Mesenchymal stem cell (in vitro differentiated cells and primary cell): ENCODE measurements at regions not wholly inside any gene's neighbourhood (a gene's known extent, or its start where the extent isn't known, plus 50 kb on each side); places are given as distances from the start of the nearest gene placed in this dataset.

Experiments
- DNase-seq: peaks from one replicate; pipeline ENCODE4 v3.0.0-alpha.2; 2013
- H2AFZ ChIP-seq: one replicate; pipeline ENCODE4 v1.6.1; 2013; ENCODE audit warnings: low read depth, mild to moderate bottlenecking, control low read depth, inconsistent platforms, low read length, moderate library complexity
- H2AK5ac ChIP-seq: 2 replicates; pipeline ENCODE4 v1.6.1; 2013; ENCODE audit warnings: low read length, moderate library complexity, mild to moderate bottlenecking, inconsistent platforms; ENCODE audit not compliant: severe bottlenecking
- H2BK120ac ChIP-seq: one replicate; pipeline ENCODE4 v1.6.1; 2013; ENCODE audit warnings: low read depth, mild to moderate bottlenecking, inconsistent platforms, low read length, moderate library complexity
- H2BK12ac ChIP-seq, 2 experiments: one replicate each; pipeline ENCODE4 v1.6.1; 2013; ENCODE audit warnings: inconsistent platforms in 2 of 2, low read length in 2 of 2, mild to moderate bottlenecking in 2 of 2, moderate library complexity in 2 of 2, control low read depth in 1 of 2
- H2BK15ac ChIP-seq: one replicate; pipeline ENCODE4 v1.6.1; 2013; ENCODE audit warnings: mild to moderate bottlenecking, low read depth, inconsistent platforms; ENCODE audit not compliant: poor library complexity, severe bottlenecking
- H2BK5ac ChIP-seq: 2 replicates; pipeline ENCODE4 v1.6.1; 2013; ENCODE audit warnings: low read depth, mild to moderate bottlenecking, low read length, control low read depth, inconsistent platforms; ENCODE audit not compliant: poor library complexity, severe bottlenecking
- H3K14ac ChIP-seq, 2 experiments: one replicate each; pipeline ENCODE4 v1.6.1; 2013; ENCODE audit warnings: inconsistent platforms in 2 of 2, low read length in 2 of 2, control low read depth in 1 of 2, mild to moderate bottlenecking in 1 of 2, moderate library complexity in 1 of 2
- H3K18ac ChIP-seq, 2 experiments: one replicate each; pipeline ENCODE4 v1.6.1; 2013; ENCODE audit warnings: inconsistent platforms in 2 of 2, low read length in 2 of 2, control low read depth in 1 of 2, low read depth in 1 of 2, mild to moderate bottlenecking in 1 of 2
- H3K23ac ChIP-seq, 2 experiments: one replicate each; pipeline ENCODE4 v1.6.1; 2013; ENCODE audit warnings: inconsistent platforms in 2 of 2, low read length in 2 of 2, mild to moderate bottlenecking in 2 of 2, moderate library complexity in 2 of 2, control low read depth in 1 of 2
- H3K27ac ChIP-seq: 2 replicates; pipeline ENCODE4 v1.5.1; 2013; ENCODE audit warnings: mild to moderate bottlenecking, moderate library complexity, low read length, control low read depth, inconsistent platforms; ENCODE audit not compliant: poor library complexity, severe bottlenecking
- H3K27me3 ChIP-seq, 2 experiments: 2 replicates each; pipeline versions ENCODE4 v1.6.1 to v1.7.0; 2013; ENCODE audit warnings: low read length in 2 of 2, mild to moderate bottlenecking in 2 of 2, moderate library complexity in 2 of 2, control low read depth in 1 of 2, inconsistent platforms in 1 of 2; ENCODE audit not compliant: control insufficient read depth in 1 of 2, insufficient read depth in 1 of 2
- H3K36me3 ChIP-seq, 2 experiments: 2 replicates each; pipeline versions ENCODE4 v1.6.1 to v1.7.0; 2013; ENCODE audit warnings: low read length in 2 of 2, control low read depth in 1 of 2, inconsistent platforms in 1 of 2, low read depth in 1 of 2, mild to moderate bottlenecking in 1 of 2; ENCODE audit not compliant: insufficient read depth in 2 of 2, control insufficient read depth in 1 of 2
- H3K4ac ChIP-seq, 2 experiments: one replicate each; pipeline ENCODE4 v1.6.1; 2013; ENCODE audit warnings: inconsistent platforms in 2 of 2, low read length in 2 of 2, mild to moderate bottlenecking in 2 of 2, moderate library complexity in 2 of 2, control low read depth in 1 of 2, low read depth in 1 of 2
- H3K4me1 ChIP-seq: 2 replicates; pipeline ENCODE4 v1.6.1; 2013; ENCODE audit warnings: low read depth, low read length, control low read depth; ENCODE audit not compliant: control insufficient read depth, insufficient read depth
- H3K4me2 ChIP-seq: 2 replicates; pipeline ENCODE4 v1.6.1; 2013; ENCODE audit warnings: low read length, mild to moderate bottlenecking, inconsistent platforms; ENCODE audit not compliant: poor library complexity, severe bottlenecking
- H3K4me3 ChIP-seq, 2 experiments: 2 replicates each; pipeline versions ENCODE4 v1.5.1 to v1.7.0; 2013; ENCODE audit warnings: low read length in 2 of 2, mild to moderate bottlenecking in 2 of 2, control low read depth in 1 of 2, low read depth in 1 of 2; ENCODE audit not compliant: insufficient read depth in 1 of 2
- H3K79me1 ChIP-seq: replicated peaks from 2 replicates; pipeline ENCODE4 v1.6.1; 2013; ENCODE audit warnings: mild to moderate bottlenecking, control low read depth, low read length, inconsistent platforms; ENCODE audit not compliant: poor library complexity, severe bottlenecking
- H3K9ac ChIP-seq: 2 replicates; pipeline ENCODE4 v1.7.0; 2013; ENCODE audit warnings: mild to moderate bottlenecking, low read length, moderate library complexity
- H3K9me3 ChIP-seq: 2 replicates; pipeline ENCODE4 v1.7.0; 2013; ENCODE audit warnings: mild to moderate bottlenecking, low read length; ENCODE audit not compliant: control insufficient read depth
- H4K8ac ChIP-seq: one replicate; pipeline ENCODE4 v1.6.1; 2013; ENCODE audit warnings: inconsistent platforms, mild to moderate bottlenecking, low read length, moderate library complexity
- H4K91ac ChIP-seq: one replicate; pipeline ENCODE4 v1.6.1; 2013; ENCODE audit warnings: mild to moderate bottlenecking, low read length, inconsistent platforms
- WGBS: methylation state at CpG from one replicate; pipeline ENCODE4 v1.1.7; 2013; ENCODE audit warnings: mixed read lengths; 5-methylcytosine and 5-hydroxymethylcytosine counted together

- Histone ChIP-seq H3K27me3 (no peaks in the 10 kb centered on the region), H3K14ac (no peak overlapping the region), H4K91ac (no peak overlapping the region), H3K23ac (no peak overlapping the region), H2BK5ac (no peak overlapping the region), H2AK5ac (no peak overlapping the region), H2AFZ (no peak overlapping the region), H3K79me1 (no peaks in the 10 kb centered on the region), H4K8ac (no peak overlapping the region), H3K27ac (no peak overlapping the region), H3K36me3 (no peaks in the 10 kb centered on the region), H3K4ac (no peak overlapping the region), H3K9ac (no peak overlapping the region), H3K4me1 (no peaks in the 10 kb centered on the region), H3K9me3 (no peaks in the 10 kb centered on the region), H2BK120ac (no peak overlapping the region), H3K4me3 (no peak overlapping the region), H3K4me2 (no peak overlapping the region), H2BK15ac (no peak overlapping the region), H3K18ac (no peak overlapping the region), H2BK12ac (no peak overlapping the region)
- DNase-seq: no peak
- WGBS: 100% methylated on average over 1 of the region's 1 CpG
These were observed 986.9 kb downstream of the CDH18 start for GRCh38 chr5:19001054-19001453.

- WGBS: 47% methylated on average over 1 of the region's 2 CpGs
- no peaks in the 10 kb centered on the region for H3K79me1 ChIP-seq
- H3K4me3 ChIP-seq: no peak overlapping the region
- no peak overlapping the region for H2BK15ac ChIP-seq
- H3K36me3 ChIP-seq: no peaks in the 10 kb centered on the region
- DNase-seq: no peak
- H3K14ac ChIP-seq: no peak overlapping the region
- no peak overlapping the region for H2BK120ac ChIP-seq
- no peak overlapping the region for H2BK5ac ChIP-seq
- no peak overlapping the region for H4K8ac ChIP-seq
- H3K27ac ChIP-seq: no peak overlapping the region
- no peak overlapping the region for H3K23ac ChIP-seq
- no peaks in the 10 kb centered on the region for H3K4me1 ChIP-seq
- H3K4me2 ChIP-seq: no peak overlapping the region
- H3K9ac ChIP-seq: no peak overlapping the region
- H2AFZ ChIP-seq: no peak overlapping the region
- no peaks in the 10 kb centered on the region for H3K9me3 ChIP-seq
- no peak overlapping the region for H3K4ac ChIP-seq
- H3K18ac ChIP-seq: no peak overlapping the region
- H3K27me3 ChIP-seq: no peaks in the 10 kb centered on the region
- H4K91ac ChIP-seq: no peak overlapping the region
- H2BK12ac ChIP-seq: no peak overlapping the region
- no peak overlapping the region for H2AK5ac ChIP-seq
These were observed 986.5 kb downstream of the CDH18 start for GRCh38 chr5:19001539-19001938.

- Histone ChIP-seq H3K36me3 (no peaks in the 10 kb centered on the region), H2BK5ac (no peak overlapping the region), H4K91ac (no peak overlapping the region), H3K27me3 (no peaks in the 10 kb centered on the region), H2AK5ac (no peak overlapping the region), H2BK120ac (no peak overlapping the region), H3K23ac (no peak overlapping the region), H3K9ac (no peak overlapping the region), H3K4me2 (no peak overlapping the region), H3K9me3 (no peaks in the 10 kb centered on the region), H3K18ac (no peak overlapping the region), H3K4me1 (no peaks in the 10 kb centered on the region), H2BK12ac (no peak overlapping the region), H2AFZ (no peak overlapping the region), H2BK15ac (no peak overlapping the region), H4K8ac (no peak overlapping the region), H3K27ac (no peak overlapping the region), H3K79me1 (no peaks in the 10 kb centered on the region), H3K14ac (no peak overlapping the region), H3K4me3 (no peak overlapping the region), H3K4ac (no peak overlapping the region)
- 20% methylated on average over 1 of the region's 1 CpG for WGBS
- DNase-seq: no peak
These were observed 985.9 kb downstream of the CDH18 start for GRCh38 chr5:19002111-19002510.

GRCh38 chr5:19018822-19019221 lies 969.2 kb downstream of the CDH18 start:
- H3K4me1 ChIP-seq: no peaks in the 10 kb centered on the region
- WGBS: 31% methylated on average over 4 of the region's 5 CpGs
- no peak overlapping the region for H3K23ac ChIP-seq
- H2BK120ac ChIP-seq: no peak overlapping the region
- H3K18ac ChIP-seq: no peak overlapping the region
- H2AK5ac ChIP-seq: no peak overlapping the region
- H3K9me3 ChIP-seq: peaks cover 9% of the 10 kb centered on the region
- H2BK5ac ChIP-seq: no peak overlapping the region
- H3K27me3 ChIP-seq: no peaks in the 10 kb centered on the region
- no peak overlapping the region for H3K4me2 ChIP-seq
- no peaks in the 10 kb centered on the region for H3K79me1 ChIP-seq
- no peak overlapping the region for H2AFZ ChIP-seq
- H3K4me3 ChIP-seq: no peak overlapping the region
- H4K91ac ChIP-seq: no peak overlapping the region
- H3K36me3 ChIP-seq: no peaks in the 10 kb centered on the region
- no peak overlapping the region for H3K4ac ChIP-seq
- no peak for DNase-seq
- H3K27ac ChIP-seq: no peak overlapping the region
- no peak overlapping the region for H4K8ac ChIP-seq
- no peak overlapping the region for H2BK15ac ChIP-seq
- H3K14ac ChIP-seq: no peak overlapping the region
- H3K9ac ChIP-seq: no peak overlapping the region
- no peak overlapping the region for H2BK12ac ChIP-seq
